Amniotic epithelial cell (primary cell): ENCODE measurements at regions not wholly inside any gene's neighbourhood (a gene's known extent, or its start where the extent isn't known, plus 50 kb on each side); places are given as distances from the start of the nearest gene placed in this dataset.

ENCODE experiments used
- DNase-seq: peaks from one replicate; pipeline ENCODE4 v3.0.0-alpha.2; 2010; ENCODE audit warnings: low read depth

DNA sequence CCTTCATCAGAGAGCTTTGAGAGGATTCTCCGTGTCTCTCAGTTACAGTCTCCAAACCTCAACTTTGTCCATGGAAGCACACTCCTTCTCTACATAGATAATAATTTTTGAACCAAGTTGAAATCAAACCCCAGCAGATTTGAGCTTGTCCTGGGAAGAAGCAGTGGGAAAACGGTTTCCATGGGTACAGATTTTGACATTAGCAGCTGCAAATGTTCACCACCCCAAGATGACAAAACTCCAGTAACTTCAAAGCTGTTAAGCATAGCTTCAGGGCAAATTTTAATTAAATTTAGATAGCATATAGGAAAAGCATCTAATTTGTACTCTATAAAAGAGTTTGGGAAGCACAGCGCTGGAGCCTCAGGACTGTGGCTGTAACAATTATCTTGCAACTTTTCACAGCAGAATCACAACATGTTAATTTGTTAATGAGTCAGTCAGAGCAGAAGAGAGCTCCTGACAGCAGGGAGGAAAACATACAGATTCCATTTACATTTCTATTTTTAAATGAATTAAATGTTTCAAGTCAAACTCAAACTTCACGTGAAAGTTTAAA, 240.7 kb downstream of the BMP7 start:
- no peak for DNase-seq

DNA sequence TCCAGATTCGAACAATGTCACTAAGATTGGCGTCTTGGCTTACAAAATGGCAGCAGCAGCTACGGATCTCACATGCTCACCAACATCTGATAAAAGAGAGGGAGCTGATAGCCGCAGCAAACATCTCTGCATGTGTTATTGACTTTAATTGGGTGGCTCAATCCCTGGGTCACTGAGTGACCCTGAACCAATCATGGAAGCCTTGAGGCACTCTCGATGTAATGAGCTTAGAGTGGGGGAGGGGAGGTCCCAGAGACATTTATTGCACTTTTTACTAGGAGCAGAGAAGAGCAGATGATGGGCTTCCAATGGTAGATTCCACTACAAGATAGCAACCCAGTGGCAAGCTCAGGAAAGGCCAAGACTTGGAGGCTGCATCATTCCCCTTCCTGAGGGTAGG, 238.7 kb downstream of the BMP7 start:
- no peak for DNase-seq

DNA sequence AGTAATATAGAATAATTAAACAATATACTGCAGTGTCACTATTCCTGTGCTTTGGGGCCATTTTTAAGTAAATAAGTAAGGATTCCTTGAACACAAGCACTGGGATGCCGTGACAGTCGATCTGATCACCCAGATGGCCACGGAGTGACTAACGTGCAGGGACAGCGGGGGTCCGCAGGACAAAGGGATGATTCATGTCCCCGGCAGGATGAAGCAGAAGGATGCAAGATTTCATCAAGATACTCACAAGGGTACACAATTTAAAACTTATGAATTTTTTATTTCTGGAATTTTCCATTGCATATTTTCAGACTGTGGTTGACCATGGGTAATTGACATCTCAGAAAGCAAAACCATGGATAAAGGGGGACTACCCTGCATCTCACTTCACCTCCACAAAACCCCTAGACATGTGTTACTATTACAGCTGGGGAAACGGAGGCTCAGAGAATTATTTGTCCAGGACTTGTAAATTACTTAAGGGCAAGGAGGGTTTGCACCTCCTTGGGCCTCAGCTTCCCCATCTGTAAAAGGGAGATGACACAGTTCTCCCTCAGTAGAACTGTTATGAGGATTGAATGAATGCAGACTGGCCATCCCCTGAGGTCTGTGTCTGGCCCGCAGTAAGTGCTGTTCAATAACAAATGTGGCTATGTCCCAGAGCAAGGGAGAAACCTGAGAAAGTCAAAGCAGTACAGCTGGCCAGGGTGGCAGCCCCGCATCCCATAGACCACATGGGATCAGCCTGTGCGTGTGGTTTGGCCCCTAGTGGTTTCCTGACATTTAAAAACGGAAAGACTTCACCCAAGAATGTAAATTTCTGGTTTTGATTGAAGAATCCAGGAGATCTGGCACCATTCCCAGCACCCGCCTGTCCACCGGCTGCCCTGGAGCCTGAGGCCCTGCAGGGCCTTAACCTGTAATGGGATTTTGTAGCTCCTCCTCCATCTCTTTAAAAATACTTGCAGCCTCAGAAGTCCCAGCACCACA, 235.5 kb downstream of the BMP7 start:
- peak; percentile 11 for DNase-seq

DNA sequence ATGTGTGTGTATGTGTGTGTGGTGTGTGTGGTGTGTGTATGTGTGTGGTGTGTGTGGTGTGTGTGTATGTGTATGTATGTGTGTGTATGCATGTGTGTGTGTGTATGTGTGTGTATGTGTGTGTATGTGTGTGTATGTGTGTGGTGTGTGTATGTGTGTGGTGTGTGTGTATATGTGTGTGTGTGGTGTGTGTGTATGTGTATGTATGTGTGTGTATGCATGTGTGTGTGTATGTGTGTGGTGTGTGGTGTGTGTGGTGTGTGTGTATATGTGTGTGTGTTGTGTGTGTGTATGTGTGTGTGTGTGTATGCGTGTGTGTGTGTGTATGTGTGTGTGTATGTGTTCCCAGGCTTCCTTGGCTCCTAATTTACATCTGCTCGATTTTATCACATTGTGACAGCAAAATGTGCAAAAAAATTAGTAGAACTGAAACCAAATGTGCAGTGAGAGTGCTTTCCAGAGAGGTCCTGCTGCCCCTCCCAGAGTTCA, 234.5 kb downstream of the BMP7 start:
- DNase-seq = no peak

DNA sequence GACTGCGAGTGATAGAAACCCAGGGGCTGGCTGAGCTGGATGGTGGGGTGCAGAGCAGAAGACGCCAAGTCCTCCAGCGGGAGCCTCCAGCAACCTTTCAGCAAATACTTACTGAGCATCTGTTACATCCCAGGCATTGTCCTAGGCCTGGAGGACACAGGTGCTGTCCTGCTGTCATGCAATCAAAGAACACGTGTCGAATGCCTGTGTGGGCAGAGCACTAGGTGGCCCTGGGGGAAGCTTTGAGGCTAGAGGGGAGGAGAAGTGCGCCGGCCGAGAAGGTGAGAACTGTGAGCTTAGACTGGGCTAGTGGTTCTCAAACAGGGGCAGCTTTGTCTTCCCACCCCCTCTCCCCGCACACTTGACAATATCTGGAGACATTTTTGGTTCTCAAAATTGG, 233.6 kb downstream of the BMP7 start:
- no peak for DNase-seq

DNA sequence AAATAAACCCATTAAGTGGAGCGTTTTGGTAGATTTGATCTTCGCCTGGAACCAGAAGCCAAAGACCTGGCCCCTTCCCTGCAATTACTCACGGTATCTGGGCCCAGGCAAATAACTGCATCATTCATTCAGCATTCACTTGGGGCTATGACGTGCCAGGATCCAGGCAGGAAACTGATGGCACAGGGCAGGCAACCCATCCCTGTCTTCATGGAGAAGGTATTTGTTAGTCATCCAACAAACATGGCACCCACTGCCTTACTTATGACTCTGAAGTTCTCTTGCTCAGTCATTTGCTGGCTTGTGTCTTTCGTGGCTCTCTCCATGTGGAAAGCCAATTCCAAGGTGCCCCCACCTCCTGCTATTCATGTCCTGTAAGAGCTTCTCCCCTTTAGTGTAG, 232.4 kb downstream of the BMP7 start:
- no peak for DNase-seq

DNA sequence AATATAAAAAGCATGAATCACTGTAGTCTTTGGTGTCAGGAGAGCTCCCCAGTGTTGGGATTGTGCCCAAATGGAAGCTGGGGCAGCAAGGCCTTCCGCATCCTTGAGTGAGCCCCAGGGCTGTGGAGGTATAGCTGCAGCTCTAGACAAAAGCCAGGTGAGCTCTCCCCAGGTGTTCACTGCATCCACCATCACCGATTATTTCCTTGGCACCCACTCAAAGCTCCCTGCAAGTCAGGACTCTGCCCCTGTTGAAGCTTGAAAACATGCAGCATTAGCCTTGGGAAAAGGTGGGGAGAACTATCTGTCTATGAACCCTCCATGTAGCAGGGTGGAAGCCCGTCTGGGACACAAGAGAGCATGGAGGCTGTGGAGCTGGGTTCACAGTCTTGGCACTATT, 228.8 kb downstream of the BMP7 start:
- DNase-seq = no peak

DNA sequence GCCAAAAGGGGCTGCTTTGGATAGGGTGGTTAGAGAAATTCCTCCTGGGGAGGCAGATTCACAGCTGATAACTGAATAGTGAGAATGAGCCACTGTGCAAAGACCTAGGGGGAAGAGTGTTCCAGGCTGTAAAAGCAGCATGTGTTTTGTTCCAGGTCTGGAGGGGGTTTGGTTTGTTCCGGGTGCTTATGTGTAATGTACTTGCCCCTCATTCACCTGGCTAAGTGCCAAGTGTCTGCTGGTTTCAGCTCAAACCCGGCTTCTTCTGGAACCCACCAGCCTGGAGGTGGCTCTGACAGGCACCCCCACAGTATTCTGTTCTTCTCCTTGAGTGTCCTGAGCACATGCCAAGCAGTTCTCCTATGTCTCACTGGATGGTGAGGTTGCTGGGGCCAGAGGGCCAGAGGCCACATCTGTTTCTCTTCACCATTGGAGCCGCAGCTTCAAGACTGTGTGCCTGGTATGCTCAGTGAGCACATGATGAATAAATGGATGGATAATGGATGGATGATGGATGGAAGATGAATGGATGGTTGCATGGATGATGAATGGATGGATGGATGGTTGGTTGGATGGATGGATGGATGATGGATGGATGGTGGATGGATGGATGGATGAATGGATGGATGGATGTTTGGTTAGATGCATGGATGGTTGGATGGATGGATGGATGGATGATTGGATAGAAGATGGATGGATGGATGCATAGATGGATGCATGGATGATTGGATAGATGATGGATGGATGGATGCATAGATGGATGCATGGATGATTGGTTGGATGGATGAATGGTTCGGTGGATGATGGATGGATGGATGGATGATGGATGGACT, 227.6 kb downstream of the BMP7 start:
- DNase-seq = no peak

DNA sequence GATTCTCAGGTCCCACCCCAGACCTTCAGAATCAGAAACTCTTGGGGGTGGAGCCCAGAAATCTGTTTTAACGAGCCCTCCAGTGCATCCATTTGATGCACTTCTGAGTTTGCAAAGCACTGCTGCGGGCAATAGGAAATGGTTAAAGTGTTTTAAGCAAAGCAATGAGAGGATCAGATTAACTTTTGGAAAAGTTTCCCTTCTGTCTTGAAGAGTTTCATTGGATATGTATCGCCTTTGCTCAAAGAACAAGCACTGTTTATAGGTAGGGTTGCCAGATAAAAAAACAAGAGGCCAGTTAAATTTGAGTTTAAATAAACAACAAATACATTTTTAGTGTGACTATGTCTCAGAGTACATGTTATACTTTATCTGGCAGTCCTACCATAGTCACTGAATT, 226.0 kb downstream of the BMP7 start:
- no peak for DNase-seq

DNA sequence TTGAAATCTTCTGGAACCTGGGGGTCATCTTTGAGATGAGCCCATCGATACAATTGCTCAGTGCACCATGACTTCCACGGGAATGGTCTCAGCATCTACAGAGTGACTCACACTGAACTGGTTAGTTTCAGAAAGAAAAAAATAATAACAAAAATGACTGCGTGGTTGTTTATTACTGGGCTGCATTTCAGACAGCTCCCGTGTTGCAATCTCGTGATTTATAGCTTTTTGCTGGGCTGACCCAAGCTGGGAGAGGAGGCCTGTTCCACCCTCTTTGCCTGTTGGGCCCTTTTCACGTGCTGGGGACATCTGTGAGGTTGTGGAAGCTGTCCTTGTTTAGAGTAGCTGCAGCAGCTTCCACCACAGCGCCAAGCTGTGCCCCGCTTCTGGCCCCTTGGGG, 225.5 kb downstream of the BMP7 start:
- DNase-seq = peak; percentile 31

DNA sequence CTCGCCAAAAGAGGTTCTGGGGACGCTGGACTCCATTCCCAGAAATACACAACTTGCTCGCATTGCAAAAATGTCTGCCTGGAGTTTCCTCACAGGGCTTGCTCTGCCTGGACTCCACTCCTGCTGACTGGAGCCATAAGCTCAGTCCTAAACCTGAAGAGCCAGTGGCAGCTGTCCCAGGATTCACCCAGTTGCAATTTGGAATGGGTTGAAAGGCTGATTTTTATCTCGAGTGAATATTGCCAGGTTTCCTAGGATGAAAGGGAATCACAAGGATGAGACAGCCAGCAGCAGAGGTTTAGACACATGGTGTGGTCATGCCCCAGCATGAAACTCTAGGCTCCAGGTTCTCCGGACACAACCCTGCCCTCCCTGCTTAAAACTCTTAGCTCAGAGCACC, 223.3 kb downstream of the BMP7 start:
- DNase-seq = no peak

DNA sequence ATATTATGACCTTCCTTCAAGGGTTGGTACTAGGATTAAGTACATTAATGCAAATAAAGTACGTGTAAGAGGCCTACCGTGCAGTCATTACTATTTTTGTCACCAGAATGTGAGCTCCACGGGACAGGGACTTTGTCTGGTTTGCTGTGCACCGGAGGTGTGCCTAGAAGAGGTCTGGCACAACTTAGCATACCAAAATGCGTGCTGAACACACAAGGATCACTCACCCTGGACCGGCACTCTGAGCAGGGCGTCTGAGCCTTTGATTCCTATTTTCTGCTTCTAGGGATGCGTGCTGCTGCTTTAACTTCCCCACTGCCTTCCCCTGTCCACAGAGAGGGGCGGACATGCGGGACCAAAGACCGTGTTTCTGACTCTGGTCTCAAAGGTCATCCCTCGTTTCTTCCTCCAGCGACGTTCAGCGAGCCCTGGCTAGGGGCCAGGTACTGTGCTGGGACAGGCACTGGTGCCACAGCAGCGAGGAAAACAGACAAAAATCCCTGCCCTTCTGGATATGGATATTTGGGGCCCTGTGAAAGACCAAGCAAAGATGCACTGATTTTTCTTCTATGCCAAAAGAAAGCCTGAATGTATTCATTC, 222.7 kb downstream of the BMP7 start:
- no peak for DNase-seq

DNA sequence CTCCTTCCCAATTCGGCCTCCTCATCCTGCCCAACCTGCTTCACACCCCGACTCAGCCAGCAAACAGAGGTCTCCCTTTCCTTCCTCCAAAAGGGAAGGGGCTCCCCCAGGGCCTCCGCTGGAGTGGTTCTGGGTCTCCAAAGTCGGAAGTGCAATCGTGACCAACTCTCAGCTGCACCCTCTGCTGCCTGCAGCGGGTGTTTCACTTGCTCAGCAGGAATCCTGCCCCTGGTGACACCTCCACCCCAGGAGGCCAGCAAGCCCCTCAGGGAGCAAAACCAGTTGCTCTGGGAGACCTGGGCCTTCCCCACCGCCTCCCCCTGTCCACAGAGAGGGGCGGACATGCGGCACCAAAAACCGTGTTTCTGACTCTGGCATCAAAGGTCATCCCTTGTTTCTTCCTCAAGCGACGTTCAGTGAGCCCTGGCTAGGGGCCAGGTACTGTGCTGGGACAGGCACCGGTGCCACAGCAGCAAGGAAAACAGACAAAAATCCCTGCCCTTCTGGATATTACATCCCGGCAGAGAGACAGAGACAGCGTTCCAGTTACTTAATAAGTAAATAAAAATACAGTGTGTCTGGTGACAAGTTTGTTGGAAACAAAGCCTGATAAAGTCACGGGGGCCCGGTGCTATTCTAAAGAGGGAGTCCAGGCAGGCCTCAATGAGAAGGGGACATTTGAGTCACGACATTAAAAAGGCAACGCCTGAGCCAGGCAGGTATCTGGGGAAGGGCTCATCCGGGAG, 219.0 kb downstream of the BMP7 start:
- DNase-seq = no peak

DNA sequence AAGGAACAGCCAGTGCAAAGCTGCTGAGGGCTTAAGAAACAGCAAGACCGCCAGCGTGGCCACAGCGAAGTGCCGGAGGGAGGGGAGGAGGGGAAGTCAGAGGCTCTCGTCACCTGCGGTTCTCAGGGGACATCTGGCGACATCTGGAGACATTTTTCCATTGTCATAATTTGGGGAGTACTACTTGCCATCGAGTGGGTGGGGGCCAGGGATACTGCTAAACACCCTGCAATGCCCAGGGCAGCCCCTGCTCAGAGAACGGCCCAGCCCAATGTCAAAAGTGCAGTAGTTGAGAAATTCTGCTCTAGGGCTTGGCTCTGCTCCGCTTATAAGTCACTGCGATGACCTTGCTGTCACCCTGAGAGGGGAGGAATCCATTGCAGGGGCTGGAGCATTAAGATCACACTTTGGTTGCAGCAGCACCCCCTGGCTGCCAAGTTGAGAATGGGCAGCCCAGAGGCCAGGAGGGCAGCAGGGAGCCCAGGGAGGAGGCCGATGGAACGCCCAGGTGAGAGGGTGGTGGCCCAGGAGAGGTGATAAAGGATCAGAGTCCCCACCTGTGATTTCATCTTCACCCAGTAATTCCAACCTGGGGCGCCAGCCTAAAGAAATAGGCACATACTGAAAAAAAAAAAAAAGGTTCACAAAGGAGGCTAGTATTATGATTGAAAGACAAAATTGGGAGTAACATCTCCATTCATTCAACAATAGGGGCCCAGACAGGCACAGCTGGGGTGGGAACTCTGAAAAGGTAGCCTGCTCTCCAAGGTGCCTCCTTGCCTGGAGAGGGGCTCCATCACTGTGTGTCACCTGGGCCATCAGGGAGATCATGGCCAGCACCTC, 218.2 kb downstream of the BMP7 start:
- DNase-seq = peak; percentile 2

DNA sequence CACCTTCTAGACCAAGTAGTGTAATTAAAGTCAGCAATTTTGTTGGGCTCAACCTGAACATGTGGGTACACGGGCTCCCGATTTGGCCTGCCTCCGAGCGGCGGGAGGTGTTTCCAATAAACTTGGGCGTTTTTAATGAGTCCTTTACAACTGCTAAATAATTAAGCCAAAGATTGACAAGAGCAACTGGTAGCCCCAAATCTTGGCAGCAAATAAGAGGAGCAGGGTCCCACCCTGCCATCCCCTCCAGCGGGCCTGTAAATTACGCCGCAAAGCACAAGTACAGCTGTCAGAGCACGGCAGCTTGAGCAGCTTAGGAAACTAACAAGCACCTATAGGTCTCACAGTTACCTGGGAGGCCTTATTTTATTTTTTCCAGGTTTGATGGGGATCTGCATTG, 217.1 kb downstream of the BMP7 start:
- DNase-seq = no peak

DNA sequence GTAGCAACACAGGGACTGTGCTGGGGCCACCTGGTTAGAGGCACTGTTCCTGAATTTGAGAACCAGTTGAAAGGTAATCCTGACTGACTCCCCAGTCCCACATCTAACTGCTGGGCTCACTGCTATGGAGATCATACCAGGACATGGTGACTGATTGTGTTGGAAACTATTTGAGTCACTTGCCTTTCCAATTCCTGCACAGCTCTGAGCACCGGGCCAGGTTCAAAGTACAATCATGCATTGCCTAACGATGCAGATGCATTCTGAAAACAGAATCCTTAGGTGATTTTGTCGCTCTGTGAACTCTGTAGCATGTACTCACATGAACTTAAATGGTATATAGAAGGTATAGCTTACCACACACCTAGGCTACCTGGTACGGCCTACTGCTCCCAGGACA, 215.3 kb downstream of the BMP7 start:
- DNase-seq = no peak

DNA sequence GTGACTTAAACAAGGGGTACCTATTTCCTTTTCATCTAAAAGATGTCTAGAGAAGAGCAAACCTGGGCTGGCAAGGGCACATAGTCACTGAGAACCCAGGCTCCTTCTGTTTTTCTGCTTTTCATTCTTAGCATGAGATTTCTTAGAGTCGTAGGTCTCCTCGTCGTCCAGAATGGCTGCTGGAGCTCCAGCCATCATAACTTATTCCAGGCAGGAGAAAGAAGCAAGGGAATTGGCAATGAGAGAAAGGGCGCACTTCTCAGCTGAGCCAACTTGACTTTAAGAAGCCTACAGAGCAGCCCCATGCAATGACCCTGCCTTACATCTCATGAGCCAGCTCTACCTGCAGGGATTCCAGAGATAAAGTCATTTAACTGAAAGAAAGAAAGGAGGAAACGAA, 213.4 kb downstream of the BMP7 start:
- no peak for DNase-seq

DNA sequence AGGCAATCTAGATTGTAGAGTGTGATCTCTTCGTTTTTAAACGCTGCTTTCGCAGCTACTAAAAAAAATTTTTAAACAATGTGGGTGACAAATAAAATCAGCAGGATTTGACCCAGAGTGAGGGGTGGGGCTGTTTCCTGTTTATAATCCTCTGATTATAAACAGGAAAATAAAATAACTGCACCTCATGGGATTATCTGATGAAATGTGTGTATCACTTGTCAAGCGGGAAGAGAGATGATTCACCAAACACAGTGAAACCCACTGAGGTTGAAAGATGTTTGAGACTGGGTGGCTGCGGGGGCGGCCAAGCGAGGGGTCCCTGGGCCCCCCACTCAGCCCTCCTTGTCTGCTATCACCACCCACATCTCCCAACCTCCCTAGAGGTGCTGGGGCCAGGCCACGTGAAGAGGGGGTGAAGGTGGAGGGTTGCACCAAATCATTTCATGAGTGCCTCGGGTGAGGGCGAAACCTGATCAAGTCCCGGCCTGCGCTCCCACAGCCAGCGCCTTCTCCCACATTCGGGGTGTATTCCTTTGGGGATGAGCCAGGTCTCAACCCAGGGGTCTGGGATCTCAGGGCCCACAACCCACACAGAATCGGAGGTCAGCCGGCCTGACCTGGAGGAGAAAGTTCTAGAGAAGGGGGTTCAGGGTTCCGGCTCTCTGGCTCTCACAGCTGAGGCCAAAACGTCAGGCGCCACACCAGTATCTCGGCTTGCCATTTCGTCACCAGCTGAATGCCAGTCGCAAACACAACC, 212.5 kb downstream of the BMP7 start:
- no peak for DNase-seq

DNA sequence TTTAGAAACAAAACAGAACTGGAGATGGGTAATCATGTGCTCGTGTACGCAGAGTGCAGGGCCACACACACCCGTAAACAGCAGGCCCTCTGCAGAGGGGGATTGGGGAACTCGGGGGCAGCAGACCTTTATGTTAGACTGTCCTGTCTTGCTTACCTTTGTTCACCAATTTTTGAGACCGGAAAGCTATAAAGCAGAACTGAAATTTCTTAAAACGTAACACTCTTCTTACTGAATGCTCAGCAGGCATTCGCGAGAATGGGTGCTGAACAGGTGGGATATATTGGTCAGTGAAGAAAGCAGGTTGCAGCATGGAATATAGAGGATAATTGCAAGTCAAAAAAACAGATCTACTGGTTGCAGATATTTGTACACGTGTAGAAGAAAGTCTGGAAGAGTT, 211.1 kb downstream of the BMP7 start:
- DNase-seq = no peak

DNA sequence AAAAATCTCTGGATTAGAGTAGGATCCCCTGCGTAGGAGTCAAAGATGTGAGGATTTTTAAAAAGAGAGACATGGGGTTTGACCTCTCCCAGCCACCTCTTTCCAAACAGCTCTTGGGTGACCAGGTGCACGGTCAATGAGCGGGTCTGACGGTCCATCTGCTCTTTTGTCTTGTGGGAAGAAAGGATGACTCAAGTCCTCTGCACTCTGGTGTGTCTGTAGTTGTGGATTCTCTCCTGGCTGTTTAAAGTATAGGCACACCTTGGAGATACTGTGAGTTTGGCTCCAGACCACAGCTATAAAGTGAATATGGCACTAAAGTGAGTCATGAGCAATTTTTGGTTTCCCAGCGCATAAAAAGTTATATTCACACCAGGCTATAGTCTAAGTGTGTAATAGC, 209.8 kb downstream of the BMP7 start:
- DNase-seq = no peak
